A549 (cell line): ENCODE measurements at regions not wholly inside any gene's neighbourhood (a gene's known extent, or its start where the extent isn't known, plus 50 kb on each side); places are given as distances from the start of the nearest gene placed in this dataset.
A peak's percentile ranks its signal among the peaks of the same experiment; 100 is the strongest.
"Not testable (repeated sequence)": the region's sequence is repeated elsewhere in the genome, so short reads cannot be mapped to it uniquely, and the experiment has no call there.

ENCODE experiments used
- ATAC-seq, 2 experiments: fragments of 200-7000 bp in 1 of 2; fragments of >200 bp in 1 of 2; cut with Nextera tagmentation in 1 of 2; cut with Tn5 transposase in 1 of 2; 3 replicates each; pipeline versions ENCODE4 v1.8.0 to v1.9.1; 2018 to 2020; ENCODE audit warnings: mild to moderate bottlenecking in 1 of 2, moderate library complexity in 1 of 2
- CTCF ChIA-PET: fragments of 300-600 bp; sonication (Branson Sonifier 250); formaldehyde crosslinking; extraction: SDS; loops from one replicate; lab custom pipeline; 2021; ENCODE audit warnings: antibody characterized with exemption, inconsistent platforms; lab: Yijun Ruan, JAX
- POLR2A ChIA-PET: fragments of 350-600 bp; formaldehyde crosslinking; extraction: SDS; loops from one replicate; lab custom pipeline; 2021; ENCODE audit warnings: antibody characterized with exemption, inconsistent platforms; lab: Yijun Ruan, JAX
- DNase-seq, 2 experiments: peaks; one replicate each; pipeline versions ENCODE4 v3.0.0 to v3.0.0-alpha.2; 2011 to 2016; ENCODE audit warnings: low read depth in 1 of 2, low spot score in 1 of 2
- FAIRE-seq: peaks from 2 replicates; lab custom pipeline; 2011; peaks lifted over from hg19 to GRCh38; lab: Jason Lieb, UNC
- H3K27ac ChIP-seq, 2 experiments: fragments of >200 bp; sonication (Bioruptor Twin); formaldehyde crosslinking; 3 replicates each; pipeline ENCODE4 v1.5.1; 2016 to 2017
- H3K4me1 ChIP-seq: fragments of >200 bp; sonication (Bioruptor Twin); formaldehyde crosslinking; 3 replicates; pipeline ENCODE4 v1.6.1; 2016
- H3K4me2 ChIP-seq: fragments of >200 bp; sonication (Bioruptor Twin); formaldehyde crosslinking; 3 replicates; pipeline ENCODE4 v1.6.1; 2016
- H3K4me3 ChIP-seq: fragments of >200 bp; sonication (Bioruptor Twin); formaldehyde crosslinking; 3 replicates; pipeline ENCODE4 v1.5.1; 2016
- H3K9me3 ChIP-seq: fragments of >200 bp; sonication (Bioruptor Twin); formaldehyde crosslinking; 3 replicates; pipeline ENCODE4 v1.6.1; 2016
- CBX2 ChIP-seq: fragments of 200-600 bp; sonication (generic); IDR thresholded peaks from 2 replicates; pipeline ENCODE4 v1.6.1; 2016; ENCODE audit warnings: low read depth, mild to moderate bottlenecking, borderline replicate concordance
- EHF ChIP-seq: fragments of 250-450 bp; sonication (Bioruptor Pico); IDR thresholded peaks from 2 replicates; pipeline ENCODE4 v1.5.0; 2020; ENCODE audit warnings: mild to moderate bottlenecking
- FOSL2 ChIP-seq, 2 experiments: fragments of 450-650 bp in 1 of 2; fragments of >200 bp in 1 of 2; sonication (Bioruptor Twin) in 1 of 2; formaldehyde crosslinking; IDR thresholded peaks; 2 replicates each; pipeline versions ENCODE4 v1.5.0 to v1.6.1; 2016 to 2020; ENCODE audit warnings: mild to moderate bottlenecking in 1 of 2, moderate library complexity in 1 of 2
- JUNB ChIP-seq: fragments of >200 bp; sonication (Bioruptor Twin); formaldehyde crosslinking; IDR thresholded peaks from 2 replicates; pipeline ENCODE4 v1.6.1; 2016
- KDM5A ChIP-seq: fragments of 200-600 bp; sonication (generic); IDR thresholded peaks from 2 replicates; pipeline ENCODE4 v1.6.1; 2016; ENCODE audit warnings: antibody characterized with exemption, mild to moderate bottlenecking
- RARB ChIP-seq: fragments of 250-450 bp; sonication (Bioruptor Pico); IDR thresholded peaks from 2 replicates; pipeline ENCODE4 v1.8.0; 2021; ENCODE audit warnings: mild to moderate bottlenecking, moderate library complexity
- TFCP2L1 ChIP-seq: fragments of 250-450 bp; sonication (Bioruptor Pico); IDR thresholded peaks from 2 replicates; pipeline ENCODE4 v1.5.0; 2021; ENCODE audit warnings: mild to moderate bottlenecking
- ZNF302 ChIP-seq: fragments of 250-450 bp; sonication (Bioruptor Pico); IDR thresholded peaks from 2 replicates; pipeline ENCODE4 v1.9.0; 2021; ENCODE audit warnings: inconsistent platforms, mild to moderate bottlenecking, moderate library complexity
- WGBS: methylation state at CpG from one replicate; pipeline ENCODE4 v1.1.6; 2017; ENCODE audit errors: missing lambda C conversion rate; 5-methylcytosine and 5-hydroxymethylcytosine counted together
- TF ChIP-seq, protein P1 (sequence below): IDR thresholded peaks from 2 replicates; pipeline ENCODE4 v1.6.1; 2012; ENCODE audit warnings: low read depth, borderline replicate concordance
- TF ChIP-seq, protein P2 (sequence below): fragments of 150-350 bp; IDR thresholded peaks from 2 replicates; pipeline ENCODE4 v1.6.1; 2014; ENCODE audit warnings: low read depth, mild to moderate bottlenecking, low read length
- TF ChIP-seq, protein P3 (sequence below): fragments of 250-450 bp; sonication (Bioruptor Pico); IDR thresholded peaks from 2 replicates; pipeline ENCODE4 v1.5.0; 2021; ENCODE audit warnings: mild to moderate bottlenecking, moderate library complexity, borderline replicate concordance

DNA sequence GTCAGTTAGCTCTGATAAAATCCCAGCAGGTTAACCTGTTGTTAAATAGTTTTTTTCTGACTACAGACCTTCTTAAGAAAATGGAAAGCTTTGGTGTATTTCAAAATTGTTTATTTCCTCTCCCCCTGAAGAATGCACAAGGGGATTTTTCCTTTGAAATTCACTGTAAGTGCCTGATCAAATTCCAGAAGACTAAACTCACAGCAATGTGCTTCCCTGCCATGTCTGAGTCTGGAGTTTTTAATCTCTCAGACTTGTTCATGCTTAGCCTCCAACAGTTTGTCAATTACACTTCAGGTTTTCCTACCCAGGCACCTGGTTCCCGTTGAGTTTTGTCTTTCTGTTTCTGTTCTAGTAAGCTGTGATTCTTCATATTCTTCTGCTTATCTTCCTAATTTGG is 961.6 kb upstream of the CDH18 start (continued):
- TF ChIP-seq, protein P1, sequence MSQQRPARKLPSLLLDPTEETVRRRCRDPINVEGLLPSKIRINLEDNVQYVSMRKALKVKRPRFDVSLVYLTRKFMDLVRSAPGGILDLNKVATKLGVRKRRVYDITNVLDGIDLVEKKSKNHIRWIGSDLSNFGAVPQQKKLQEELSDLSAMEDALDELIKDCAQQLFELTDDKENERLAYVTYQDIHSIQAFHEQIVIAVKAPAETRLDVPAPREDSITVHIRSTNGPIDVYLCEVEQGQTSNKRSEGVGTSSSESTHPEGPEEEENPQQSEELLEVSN, result no peak

DNA sequence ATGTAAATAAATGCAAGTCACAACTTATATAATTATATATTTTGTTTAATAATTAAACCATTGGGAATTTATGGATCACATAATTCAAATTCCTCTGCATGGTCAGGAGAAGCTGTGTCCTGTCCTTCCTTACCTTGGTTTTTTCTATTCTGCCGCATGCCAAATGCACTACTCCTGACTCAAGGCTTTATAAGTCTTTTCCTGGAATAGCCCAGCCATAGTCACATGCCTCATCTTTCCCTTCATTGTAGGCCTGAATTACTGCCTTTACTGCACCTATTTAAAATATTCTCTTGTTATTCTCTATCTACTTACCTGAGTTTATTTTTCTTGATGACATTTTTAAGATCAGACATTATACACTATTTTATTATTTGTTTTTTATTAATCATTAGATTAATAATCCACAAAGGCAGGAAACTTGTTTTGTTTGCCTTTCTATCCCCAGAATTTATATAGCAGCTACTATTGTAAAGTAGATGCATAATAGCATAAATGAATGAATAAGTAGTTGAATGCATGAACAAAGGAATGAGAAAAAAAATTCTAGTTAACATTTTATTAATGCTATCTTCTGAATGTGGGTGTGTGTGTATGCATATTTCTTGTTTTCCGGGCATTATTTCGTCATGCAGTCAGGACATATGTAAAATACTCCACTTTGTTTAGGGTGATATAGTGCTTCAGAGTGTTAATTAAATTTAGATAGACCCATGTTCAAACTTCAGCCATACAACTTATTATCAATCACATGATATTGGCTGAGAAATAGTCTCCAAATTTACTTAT is 955.4 kb upstream of the CDH18 start:
- 57% methylated on average over 3 of the region's 3 CpGs for WGBS
- POLR2A ChIA-PET, result not testable (repeated sequence)
- peak; percentile 84 for FAIRE-seq

DNA sequence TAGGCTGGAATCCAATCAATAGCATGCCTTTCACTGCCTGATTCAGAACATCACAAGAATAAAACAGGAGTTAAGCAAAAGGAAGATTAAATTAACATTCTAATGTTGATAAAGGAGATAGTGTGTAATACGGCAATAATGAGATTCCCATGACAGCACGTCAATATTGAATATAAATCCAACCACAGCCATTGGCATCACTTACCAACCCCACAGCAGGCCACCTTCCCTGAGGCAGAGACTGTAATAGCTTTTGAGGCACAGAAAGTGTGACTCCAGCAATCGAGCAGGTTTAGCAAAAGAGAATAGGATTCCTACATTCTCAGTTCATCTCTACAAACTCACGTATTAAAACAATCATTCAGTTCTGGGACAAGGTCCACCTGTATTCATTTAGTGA is 954.6 kb upstream of the CDH18 start:
- H3K9me3 ChIP-seq, CTCF ChIA-PET, DNase-seq, H3K4me3 ChIP-seq, H3K27ac ChIP-seq, POLR2A ChIA-PET, ATAC-seq, H3K4me2 ChIP-seq, H3K4me1 ChIP-seq: not testable (repeated sequence)
- 35% methylated on average over 4 of the region's 4 CpGs for WGBS
- FAIRE-seq, result peak; percentile 68

More for the DNA sequence above, 955.4 kb upstream of the CDH18 start:
- H3K4me2 ChIP-seq, H3K4me1 ChIP-seq, CTCF ChIA-PET, H3K27ac ChIP-seq, H3K9me3 ChIP-seq, DNase-seq, H3K4me3 ChIP-seq, ATAC-seq: not testable (repeated sequence)

DNA sequence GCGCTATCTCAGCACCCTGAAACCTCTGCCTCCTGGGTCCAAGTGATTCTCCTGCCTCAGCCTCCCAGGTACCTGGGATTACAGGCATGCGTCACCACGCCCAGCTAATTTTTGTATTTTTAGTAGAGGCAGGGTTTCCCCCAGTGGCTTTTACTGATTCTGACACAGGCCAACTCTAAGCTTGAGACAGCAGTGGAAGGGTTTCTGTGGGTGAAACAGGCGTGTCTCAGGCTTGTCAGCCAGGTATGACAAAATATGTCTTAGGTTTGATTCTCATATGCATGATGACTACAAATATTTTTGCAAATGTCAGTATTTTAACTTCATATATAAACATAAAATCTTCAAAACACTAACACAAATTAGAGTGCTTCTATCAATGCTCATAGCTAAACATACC is 952.8 kb upstream of the CDH18 start:
- DNase-seq, H3K4me3 ChIP-seq, H3K9me3 ChIP-seq, H3K4me2 ChIP-seq, POLR2A ChIA-PET, FAIRE-seq, H3K27ac ChIP-seq, ATAC-seq, CTCF ChIA-PET, H3K4me1 ChIP-seq: not testable (repeated sequence)
- 38% methylated on average over 3 of the region's 4 CpGs for WGBS

DNA sequence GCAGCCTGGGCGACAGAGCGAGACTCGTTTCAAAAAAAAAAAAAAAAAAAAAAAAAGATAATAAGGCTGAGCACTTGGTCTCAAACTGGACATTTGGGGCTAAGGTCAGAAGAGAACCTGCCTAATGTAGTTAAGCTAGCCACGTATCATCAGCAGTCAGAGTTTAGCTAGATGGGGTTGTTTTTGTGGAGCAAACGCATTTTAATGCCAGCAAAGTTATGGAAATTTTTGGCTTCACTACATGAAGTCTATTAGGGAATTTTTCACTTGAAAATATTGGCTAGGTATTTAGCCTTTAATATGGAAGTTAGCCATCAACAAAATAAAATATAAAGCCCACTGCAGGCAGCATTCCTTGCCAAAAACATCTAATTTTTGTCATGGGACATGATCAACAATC is 902.9 kb upstream of the CDH18 start:
- ATAC-seq, H3K4me3 ChIP-seq, CTCF ChIA-PET, H3K9me3 ChIP-seq, H3K4me2 ChIP-seq, H3K4me1 ChIP-seq, H3K27ac ChIP-seq, POLR2A ChIA-PET, FAIRE-seq, DNase-seq: not testable (repeated sequence)
- WGBS, result 53% methylated on average over 5 of the region's 5 CpGs

DNA sequence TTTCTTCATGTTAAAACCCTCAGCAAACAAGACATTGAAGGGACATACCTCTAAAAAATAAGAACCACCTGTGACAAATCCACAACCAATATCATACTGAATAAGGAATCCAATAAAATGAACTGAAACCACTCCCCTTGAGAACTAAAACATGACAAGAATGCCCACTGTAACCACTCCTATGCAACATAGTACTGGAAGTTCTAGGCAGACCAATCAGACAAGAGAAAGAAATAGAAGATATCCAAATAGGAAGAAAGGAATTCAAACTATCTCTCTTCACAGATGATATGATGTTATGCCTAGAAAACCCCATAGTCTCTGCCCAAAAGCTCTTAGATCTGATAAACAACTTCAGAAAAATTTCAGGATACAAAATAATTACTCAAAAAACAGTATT is 887.7 kb upstream of the CDH18 start:
- FAIRE-seq, H3K9me3 ChIP-seq, ATAC-seq, CTCF ChIA-PET, POLR2A ChIA-PET, H3K4me1 ChIP-seq, DNase-seq, H3K27ac ChIP-seq, H3K4me2 ChIP-seq, H3K4me3 ChIP-seq: not testable (repeated sequence)

DNA sequence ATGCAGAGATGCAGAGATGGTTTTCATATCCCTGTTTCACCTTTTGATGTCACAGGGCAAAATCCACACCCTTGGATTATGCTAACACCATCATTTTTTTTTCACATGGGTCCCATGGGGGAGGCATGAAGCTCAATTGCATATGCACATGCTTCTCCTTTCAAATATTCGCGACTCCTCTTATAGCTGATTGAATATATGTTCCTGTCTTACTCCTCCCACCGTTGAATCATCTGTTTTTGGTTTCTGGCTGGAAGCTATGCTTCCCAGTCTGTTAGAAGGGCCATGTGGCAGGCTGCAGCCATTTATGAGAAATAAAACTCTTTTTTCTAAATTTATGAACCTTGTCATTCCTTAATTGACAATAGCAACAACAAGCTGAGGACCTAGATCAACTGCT is 877.9 kb upstream of the CDH18 start:
- H3K4me3 ChIP-seq, ATAC-seq, H3K27ac ChIP-seq, FAIRE-seq, H3K4me1 ChIP-seq, DNase-seq, H3K9me3 ChIP-seq, POLR2A ChIA-PET, H3K4me2 ChIP-seq, CTCF ChIA-PET: not testable (repeated sequence)
- WGBS, result 11% methylated on average over 3 of the region's 3 CpGs

DNA sequence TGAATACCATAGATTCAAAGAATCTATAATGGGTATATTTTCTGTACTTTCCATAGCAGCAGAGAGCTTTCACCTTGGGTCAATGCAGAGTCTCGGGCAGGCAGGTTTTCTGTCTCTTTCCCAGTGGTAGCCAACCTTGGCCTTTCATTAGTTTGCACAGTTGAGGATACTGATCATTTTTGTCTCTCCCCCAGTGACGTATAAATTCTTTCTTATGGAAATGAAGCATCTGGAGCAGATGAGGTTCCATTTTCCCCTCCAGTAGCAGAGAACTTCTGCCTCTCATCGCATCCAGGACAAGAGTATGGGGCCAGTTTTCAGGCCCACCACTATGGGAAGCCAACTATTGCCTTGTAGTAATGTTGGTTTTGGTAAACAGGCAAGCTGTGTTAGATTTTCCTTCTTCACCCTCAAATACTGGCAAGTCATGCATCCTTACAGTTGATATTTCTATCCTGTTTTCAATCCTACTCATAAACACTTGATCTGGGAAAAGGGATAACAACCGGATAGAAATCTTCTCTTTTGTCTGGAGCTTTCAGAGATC is 845.2 kb upstream of the CDH18 start:
- FAIRE-seq (no peak), ATAC-seq (no peak), DNase-seq (no peak)
- Histone ChIP-seq H3K4me3 (no peak overlapping the region), H3K4me1 (no peaks in the 10 kb centered on the region), H3K4me2 (no peak overlapping the region), H3K9me3 (no peaks in the 10 kb centered on the region), H3K27ac (no peak overlapping the region)
- TF ChIP-seq, protein P2, sequence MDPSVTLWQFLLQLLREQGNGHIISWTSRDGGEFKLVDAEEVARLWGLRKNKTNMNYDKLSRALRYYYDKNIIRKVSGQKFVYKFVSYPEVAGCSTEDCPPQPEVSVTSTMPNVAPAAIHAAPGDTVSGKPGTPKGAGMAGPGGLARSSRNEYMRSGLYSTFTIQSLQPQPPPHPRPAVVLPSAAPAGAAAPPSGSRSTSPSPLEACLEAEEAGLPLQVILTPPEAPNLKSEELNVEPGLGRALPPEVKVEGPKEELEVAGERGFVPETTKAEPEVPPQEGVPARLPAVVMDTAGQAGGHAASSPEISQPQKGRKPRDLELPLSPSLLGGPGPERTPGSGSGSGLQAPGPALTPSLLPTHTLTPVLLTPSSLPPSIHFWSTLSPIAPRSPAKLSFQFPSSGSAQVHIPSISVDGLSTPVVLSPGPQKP, result no peak
- TF ChIP-seq FOSL2 (IDR thresholded peaks at IDR 0.05) (no peak), FOSL2 (CRISPR knock-in tag; IDR thresholded peaks at IDR 0.05) (no peak), KDM5A (no peak), JUNB (no peak), EHF (CRISPR knock-in tag) (no peak), ZNF302 (CRISPR knock-in tag) (no peak), RARB (CRISPR knock-in tag) (no peak), CBX2 (no peak), TFCP2L1 (CRISPR knock-in tag) (no peak)
- TF ChIP-seq, protein P3, sequence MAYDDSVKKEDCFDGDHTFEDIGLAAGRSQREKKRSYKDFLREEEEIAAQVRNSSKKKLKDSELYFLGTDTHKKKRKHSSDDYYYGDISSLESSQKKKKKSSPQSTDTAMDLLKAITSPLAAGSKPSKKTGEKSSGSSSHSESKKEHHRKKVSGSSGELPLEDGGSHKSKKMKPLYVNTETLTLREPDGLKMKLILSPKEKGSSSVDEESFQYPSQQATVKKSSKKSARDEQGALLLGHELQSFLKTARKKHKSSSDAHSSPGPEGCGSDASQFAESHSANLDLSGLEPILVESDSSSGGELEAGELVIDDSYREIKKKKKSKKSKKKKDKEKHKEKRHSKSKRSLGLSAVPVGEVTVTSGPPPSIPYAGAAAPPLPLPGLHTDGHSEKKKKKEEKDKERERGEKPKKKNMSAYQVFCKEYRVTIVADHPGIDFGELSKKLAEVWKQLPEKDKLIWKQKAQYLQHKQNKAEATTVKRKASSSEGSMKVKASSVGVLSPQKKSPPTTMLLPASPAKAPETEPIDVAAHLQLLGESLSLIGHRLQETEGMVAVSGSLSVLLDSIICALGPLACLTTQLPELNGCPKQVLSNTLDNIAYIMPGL (CRISPR knock-in tag), result no peak
- CTCF ChIA-PET, result no interaction called here
- POLR2A ChIA-PET, result no interaction called here
- 28% methylated on average over 4 of the region's 4 CpGs for WGBS
